SK-N-MC (cell line): ENCODE measurements at regions not wholly inside any gene's neighbourhood (a gene's known extent, or its start where the extent isn't known, plus 50 kb on each side); places are given as distances from the start of the nearest gene placed in this dataset.
A peak's percentile ranks its signal among the peaks of the same experiment; 100 is the strongest.

Experiments used
- DNase-seq: peaks from one replicate; pipeline ENCODE4 v3.0.0-alpha.2; 2011; ENCODE audit warnings: low read depth, low spot score
- H3K27ac ChIP-seq: fragments of 200-600 bp; sonication (generic); 2 replicates; pipeline ENCODE4 v1.5.1; 2016; ENCODE audit warnings: mixed run types
- H3K36me3 ChIP-seq: fragments of 200-600 bp; sonication (generic); 2 replicates; pipeline ENCODE4 v1.6.1; 2017; ENCODE audit warnings: antibody characterized with exemption, low read length, mixed read lengths; ENCODE audit not compliant: insufficient read depth
- H3K4me3 ChIP-seq: fragments of 200-600 bp; sonication (generic); 2 replicates; pipeline ENCODE4 v1.5.1; 2016
- H3K9ac ChIP-seq: fragments of 200-600 bp; sonication (generic); 2 replicates; pipeline ENCODE4 v1.8.0; 2017; ENCODE audit warnings: mixed run types, mixed read lengths; ENCODE audit not compliant: insufficient read length
- H3K9me3 ChIP-seq: fragments of 200-600 bp; sonication (generic); 2 replicates; pipeline ENCODE4 v1.6.1; 2017; ENCODE audit warnings: low read depth, mild to moderate bottlenecking, antibody characterized with exemption, low read length, moderate library complexity, mixed read lengths
- EZH2 ChIP-seq: fragments of 200-600 bp; sonication (generic); IDR thresholded peaks from one replicate; pipeline ENCODE4 v1.6.1; 2017; ENCODE audit warnings: antibody characterized with exemption
- FOXP2 ChIP-seq: optimal IDR thresholded peaks from 2 replicates; pipeline ENCODE3; 2011; ENCODE audit warnings: mild to moderate bottlenecking, moderate library complexity; ENCODE audit not compliant: insufficient read depth; ENCODE audit errors: extremely low read length, control extremely low read depth
- POLR2AphosphoS5 ChIP-seq: IDR thresholded peaks from 2 replicates; pipeline ENCODE4 v1.6.1; 2012; ENCODE audit warnings: mild to moderate bottlenecking, low read depth, low read length, borderline replicate concordance

GRCh38 chr4:116516711-116517110 is 568.7 kb downstream of the TRAM1L1 start:
- TF ChIP-seq POLR2AphosphoS5 (no peak), EZH2 (no peak), FOXP2 (no peak)
- Histone ChIP-seq H3K27ac (no peak overlapping the region), H3K9me3 (0 out of 2 replicates have a peak, but pooled peaks cover 3% of the 10 kb centered on the region), H3K9ac (no peak overlapping the region), H3K4me3 (no peak overlapping the region), H3K36me3 (no peaks in the 10 kb centered on the region)
- no peak for DNase-seq

DNA sequence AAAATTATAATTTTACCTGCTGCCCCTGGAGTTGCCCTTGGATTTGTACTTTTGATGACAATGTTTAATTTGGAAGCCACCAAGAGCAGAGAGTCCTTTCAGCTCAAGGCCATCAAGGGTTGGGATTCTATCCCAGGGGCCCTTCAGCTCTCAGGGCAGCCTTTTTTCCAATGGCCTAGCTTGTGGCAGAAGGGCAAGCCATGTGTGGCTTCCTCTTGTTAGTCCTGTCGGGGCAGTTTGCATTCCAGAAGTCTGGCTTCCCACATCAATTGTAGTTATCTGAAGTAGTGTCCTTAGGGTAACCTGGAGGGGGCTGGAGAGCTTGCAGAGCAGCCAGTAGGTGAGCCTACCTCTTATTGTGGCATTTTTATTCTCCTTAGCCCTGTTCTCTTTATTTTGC is 569.4 kb downstream of the TRAM1L1 start:
- DNase-seq = no peak
- Histone ChIP-seq H3K9ac (no peak overlapping the region), H3K27ac (no peak overlapping the region), H3K9me3 (0 out of 2 replicates have a peak, but pooled peaks cover 3% of the 10 kb centered on the region), H3K36me3 (no peaks in the 10 kb centered on the region), H3K4me3 (no peak overlapping the region)
- no peak for TF ChIP-seq EZH2
- no peak for TF ChIP-seq POLR2AphosphoS5
- TF ChIP-seq FOXP2 = no peak

DNA sequence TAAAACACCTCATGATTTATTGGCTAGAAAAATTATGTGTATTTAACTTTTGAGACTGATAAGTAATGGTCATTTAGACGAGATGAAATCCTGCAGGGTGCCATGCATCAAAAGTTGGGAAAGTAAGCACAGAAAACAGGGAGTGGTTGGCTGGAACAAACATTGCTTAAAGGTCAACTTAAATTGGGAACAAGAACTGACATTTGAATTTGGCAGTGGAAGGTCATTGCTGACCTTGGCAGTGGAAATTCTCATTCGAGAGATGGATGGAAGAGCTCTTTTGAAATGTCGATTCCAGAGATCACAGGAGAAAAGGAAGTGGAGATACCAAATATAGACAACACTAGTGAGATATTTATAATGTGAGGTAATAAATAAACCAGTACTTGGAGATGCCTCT is 572.8 kb downstream of the TRAM1L1 start:
- Histone ChIP-seq H3K9ac (no peak overlapping the region), H3K9me3 (0 out of 2 replicates have a peak, but pooled peaks cover 3% of the 10 kb centered on the region), H3K4me3 (no peak overlapping the region), H3K36me3 (no peaks in the 10 kb centered on the region), H3K27ac (no peak overlapping the region)
- DNase-seq = no peak
- TF ChIP-seq POLR2AphosphoS5 (no peak), FOXP2 (no peak), EZH2 (no peak)

DNA sequence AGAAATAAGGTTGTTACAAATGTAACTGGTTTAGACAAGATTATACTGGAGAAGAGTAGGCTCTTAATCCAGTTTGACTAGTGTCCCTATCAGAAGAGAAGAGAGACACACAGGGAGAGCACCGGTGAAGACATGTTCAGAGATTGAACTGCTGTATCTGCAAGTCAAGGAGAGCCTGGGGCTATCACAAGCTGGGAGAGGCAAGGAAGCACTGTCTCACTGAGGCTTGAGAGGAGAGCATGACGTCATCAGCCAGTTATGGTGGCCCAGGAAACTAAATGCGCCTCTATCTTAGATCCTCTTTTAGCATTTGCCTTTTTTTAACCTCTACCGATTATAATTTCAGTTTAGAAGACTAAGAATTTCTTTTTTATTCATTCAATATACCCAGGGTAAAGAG is 583.4 kb downstream of the TRAM1L1 start:
- no peaks in the 10 kb centered on the region for H3K9me3 ChIP-seq
- no peak overlapping the region for H3K9ac ChIP-seq
- H3K4me3 ChIP-seq = no peak overlapping the region
- DNase-seq = peak; percentile 10
- H3K27ac ChIP-seq = peak overlapping the region; percentile 9; the same call in 1 of the 2 replicates
- no peaks in the 10 kb centered on the region for H3K36me3 ChIP-seq
- TF ChIP-seq EZH2 = no peak
- no peak for TF ChIP-seq FOXP2
- no peak for TF ChIP-seq POLR2AphosphoS5

GRCh38 chr4:116500225-116500624 is 585.2 kb downstream of the TRAM1L1 start:
- no peak for TF ChIP-seq FOXP2
- TF ChIP-seq EZH2 = no peak
- TF ChIP-seq POLR2AphosphoS5 = no peak
- no peak overlapping the region for H3K4me3 ChIP-seq
- no peak overlapping the region for H3K9ac ChIP-seq
- DNase-seq = no peak
- H3K9me3 ChIP-seq = no peaks in the 10 kb centered on the region
- H3K36me3 ChIP-seq = no peaks in the 10 kb centered on the region
- H3K27ac ChIP-seq = no peak overlapping the region

DNA sequence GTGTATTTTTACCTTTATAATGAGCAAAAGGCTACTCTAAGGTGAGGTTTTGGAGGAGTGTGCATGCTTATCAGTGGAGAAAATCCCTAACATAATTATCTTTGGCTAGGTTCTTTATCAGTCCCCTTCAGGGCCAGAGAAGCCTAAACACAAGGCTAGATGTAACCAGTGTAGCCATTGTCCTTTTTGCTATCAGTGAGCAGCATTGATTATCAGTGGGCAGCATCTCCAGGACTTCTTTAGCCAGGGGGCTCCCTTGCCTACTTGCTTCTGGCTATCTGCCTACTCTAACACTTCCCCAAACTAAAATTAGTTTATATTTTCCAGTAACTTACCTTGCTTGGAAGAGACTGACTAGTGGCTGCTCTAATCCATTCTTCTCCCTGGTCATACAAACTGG is 595.6 kb downstream of the TRAM1L1 start:
- no peaks in the 10 kb centered on the region for H3K9me3 ChIP-seq
- TF ChIP-seq EZH2 = no peak
- no peak for TF ChIP-seq POLR2AphosphoS5
- no peak for TF ChIP-seq FOXP2
- DNase-seq = no peak
- no peak overlapping the region for H3K4me3 ChIP-seq
- H3K9ac ChIP-seq = no peak overlapping the region
- no peak overlapping the region for H3K27ac ChIP-seq
- H3K36me3 ChIP-seq = no peaks in the 10 kb centered on the region

GRCh38 chr4:116486401-116486800 is 599.0 kb downstream of the TRAM1L1 start:
- no peaks in the 10 kb centered on the region for H3K9me3 ChIP-seq
- H3K36me3 ChIP-seq = no peaks in the 10 kb centered on the region
- no peak overlapping the region for H3K4me3 ChIP-seq
- no peak overlapping the region for H3K27ac ChIP-seq
- H3K9ac ChIP-seq = no peak overlapping the region
- no peak for DNase-seq
- TF ChIP-seq POLR2AphosphoS5 (no peak), FOXP2 (no peak), EZH2 (no peak)

DNA sequence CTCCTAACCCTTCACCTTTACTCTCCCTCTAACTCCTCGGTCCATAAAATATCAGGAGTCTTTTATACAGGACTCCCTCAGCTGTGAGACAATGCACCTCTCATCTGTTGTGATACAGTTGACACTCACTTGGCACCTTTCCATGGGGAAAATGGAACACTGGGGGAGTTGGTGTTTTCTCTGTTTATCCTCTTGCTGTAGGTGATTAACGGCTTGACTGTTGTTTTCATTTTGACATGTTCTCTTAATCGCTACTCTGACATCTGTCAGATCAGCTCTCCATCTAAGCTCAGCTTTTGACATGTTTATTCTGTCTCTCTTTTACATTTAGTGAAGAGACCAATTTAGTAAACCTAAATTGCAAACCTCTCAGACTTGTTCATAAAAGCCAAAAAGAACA is 604.8 kb downstream of the TRAM1L1 start:
- no peak for DNase-seq
- Histone ChIP-seq H3K27ac (no peak overlapping the region), H3K4me3 (no peak overlapping the region), H3K9me3 (no peaks in the 10 kb centered on the region), H3K36me3 (no peaks in the 10 kb centered on the region), H3K9ac (no peak overlapping the region)
- no peak for TF ChIP-seq FOXP2
- TF ChIP-seq EZH2 = no peak
- TF ChIP-seq POLR2AphosphoS5 = no peak

- Histone ChIP-seq H3K27ac (no peak overlapping the region), H3K9me3 (no peaks in the 10 kb centered on the region), H3K4me3 (no peak overlapping the region), H3K36me3 (no peaks in the 10 kb centered on the region), H3K9ac (no peak overlapping the region)
- TF ChIP-seq FOXP2 (no peak), EZH2 (no peak), POLR2AphosphoS5 (no peak)
- no peak for DNase-seq
These were observed 607.0 kb downstream of the TRAM1L1 start for GRCh38 chr4:116478343-116478742.
